Right forelimb (tissue), 1 donor: ENCODE measurements at regions not wholly inside any gene's neighbourhood (a gene's known extent, or its start where the extent isn't known, plus 50 kb on each side); places are given as distances from the start of the nearest gene placed in this dataset.

Source experiments
- DNase-seq: peaks from one replicate; pipeline ENCODE4 v3.0.0-alpha.2; 2018

- no peak for DNase-seq
Measured at GRCh38 chr2:207290833-207291624, 125.3 kb upstream of the KLF7 start.

DNA sequence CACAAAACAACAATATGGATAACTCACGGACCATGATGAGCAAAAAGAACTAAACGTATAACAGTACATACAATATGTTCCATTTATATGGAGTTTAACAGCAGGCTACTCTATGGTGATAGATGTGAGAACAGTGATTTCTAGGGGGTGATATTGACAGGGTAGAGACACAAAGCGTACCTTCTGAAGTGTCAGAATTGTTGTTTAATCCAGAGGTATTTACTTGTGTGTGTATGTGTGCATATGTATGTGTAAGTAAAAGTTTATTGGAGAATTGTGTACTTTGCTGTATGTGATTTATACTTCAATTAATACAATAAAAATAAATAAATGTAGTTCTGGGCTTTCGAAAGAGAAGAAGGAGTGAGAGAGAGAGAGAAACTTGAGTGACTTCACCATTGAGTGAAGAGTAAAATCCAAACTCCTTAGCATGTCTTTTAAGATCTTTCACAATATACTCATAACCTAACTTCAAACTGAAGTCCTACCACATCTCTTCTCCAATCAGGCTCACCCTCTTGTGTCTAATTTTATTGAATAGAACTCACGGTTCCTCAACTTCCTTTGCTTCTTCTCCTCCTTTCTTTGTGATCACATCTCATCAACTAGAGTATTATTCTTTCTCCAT is 126.0 kb upstream of the KLF7 start:
- no peak for DNase-seq

GRCh38 chr2:207296265-207296948 is 130.7 kb upstream of the KLF7 start:
- no peak for DNase-seq

- DNase-seq = no peak
Measured at GRCh38 chr2:207300817-207301216, 135.1 kb upstream of the KLF7 start.

GRCh38 chr2:207304761-207305160 is 139.0 kb upstream of the KLF7 start:
- no peak for DNase-seq

- no peak for DNase-seq
Measured at GRCh38 chr2:207308519-207309224, 142.9 kb upstream of the KLF7 start.

- no peak for DNase-seq
Measured at GRCh38 chr2:207311316-207312005, 145.7 kb upstream of the KLF7 start.

DNA sequence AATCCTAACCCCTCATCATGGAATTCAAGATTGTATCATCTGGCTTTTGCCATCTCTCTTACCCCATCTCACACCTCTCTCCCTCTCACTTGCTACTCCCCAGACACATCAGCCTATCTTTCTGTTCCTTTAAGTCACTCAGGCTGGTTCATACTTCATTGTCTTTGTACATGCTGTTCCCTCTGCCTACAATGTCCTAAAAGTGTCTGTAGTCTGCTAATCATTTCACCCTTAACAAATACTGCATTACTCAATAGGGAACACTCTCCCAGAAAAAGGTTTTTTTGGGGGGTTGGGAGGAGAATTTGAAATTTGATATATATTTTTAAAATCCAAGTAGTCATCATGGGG is 146.2 kb upstream of the KLF7 start:
- no peak for DNase-seq

DNA sequence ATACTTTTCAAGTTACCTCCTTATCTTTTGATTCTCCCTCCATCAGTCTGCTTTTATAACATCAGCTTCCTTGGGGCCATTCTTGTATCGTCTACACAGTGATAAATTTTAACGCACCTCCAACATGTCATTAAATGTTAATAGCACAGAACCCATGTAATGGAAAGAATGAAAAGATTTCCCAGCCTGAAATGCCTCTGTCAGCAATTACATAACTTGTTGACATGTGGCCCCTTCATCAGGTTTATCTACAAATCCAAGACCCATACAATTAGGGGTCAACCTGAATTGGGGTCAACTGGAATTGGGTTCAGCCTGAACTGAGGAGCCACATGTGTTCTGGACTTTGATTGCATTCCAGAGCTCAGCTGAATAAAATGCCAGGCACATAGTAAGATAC is 148.2 kb upstream of the KLF7 start:
- no peak for DNase-seq

- no peak for DNase-seq
Measured at GRCh38 chr2:207315131-207315530, 149.4 kb upstream of the KLF7 start.

- DNase-seq = no peak
Measured at GRCh38 chr2:207316484-207316883, 150.7 kb upstream of the KLF7 start.

DNA sequence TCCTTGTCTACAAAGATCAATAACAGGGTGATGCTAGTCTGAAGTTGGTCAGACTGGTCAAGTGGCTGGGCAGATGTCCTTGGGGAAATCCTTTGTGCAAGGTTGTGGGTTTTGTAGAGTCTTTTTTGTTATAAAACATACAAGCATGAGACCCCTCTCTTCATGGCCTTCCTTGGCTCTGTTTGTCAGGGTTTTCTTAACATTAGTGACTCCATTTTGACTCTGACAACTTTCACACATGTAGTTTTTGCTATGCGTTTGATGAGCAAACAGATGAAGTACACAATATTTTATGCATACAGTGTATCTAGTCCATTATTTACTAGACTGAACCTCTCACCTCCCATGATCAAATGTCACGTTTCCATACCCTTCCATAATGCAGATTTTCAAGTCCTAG is 151.2 kb upstream of the KLF7 start:
- no peak for DNase-seq

DNA sequence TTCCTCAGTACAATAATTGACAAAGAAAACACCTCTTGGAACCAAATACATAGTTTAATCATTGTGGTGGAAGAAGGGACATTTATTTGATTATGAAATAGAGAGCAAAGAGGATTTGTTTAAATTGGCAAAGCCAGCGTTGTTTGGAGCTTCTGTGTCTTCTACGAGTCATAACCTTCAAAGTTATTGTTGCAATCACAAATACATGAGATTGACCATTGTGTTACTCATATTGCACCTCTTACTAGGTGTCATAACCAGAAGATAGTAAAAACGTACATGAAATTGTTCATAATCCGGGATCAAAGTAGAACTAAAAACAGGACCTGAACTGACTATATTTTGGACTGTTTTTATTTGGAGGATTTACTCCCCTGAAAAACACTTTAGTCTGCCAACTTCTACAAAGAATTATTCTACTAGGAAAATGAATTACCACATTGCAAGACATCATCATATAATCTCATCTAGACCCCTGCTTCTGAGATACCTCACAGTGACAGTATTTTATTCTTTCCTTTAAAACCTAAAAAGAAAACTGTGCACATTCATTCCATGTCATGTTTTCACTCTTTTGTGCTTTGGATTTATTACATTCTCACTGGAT is 151.7 kb upstream of the KLF7 start:
- no peak for DNase-seq

- no peak for DNase-seq
Measured at GRCh38 chr2:207318181-207318628, 152.5 kb upstream of the KLF7 start.

DNA sequence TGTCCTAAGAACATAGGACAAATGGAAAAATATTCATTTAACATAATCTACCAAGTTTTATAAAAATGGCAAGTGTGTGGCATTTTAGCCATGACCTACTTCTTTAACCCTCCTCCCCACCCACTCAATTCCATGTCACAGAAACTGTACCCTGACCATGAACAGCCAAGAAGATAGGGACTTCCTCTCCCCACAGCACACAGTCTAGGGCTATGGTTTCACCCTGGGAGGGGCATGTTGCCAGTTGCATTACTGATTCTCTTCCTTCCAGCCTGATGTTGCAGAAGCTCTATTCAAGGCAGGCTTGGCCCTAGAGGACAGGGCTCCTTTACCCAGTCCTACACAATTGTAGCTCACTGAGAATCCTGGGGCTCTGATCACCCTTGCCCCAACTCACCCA is 153.6 kb upstream of the KLF7 start:
- DNase-seq = no peak

GRCh38 chr2:207320381-207321159 is 154.8 kb upstream of the KLF7 start:
- DNase-seq = no peak

DNA sequence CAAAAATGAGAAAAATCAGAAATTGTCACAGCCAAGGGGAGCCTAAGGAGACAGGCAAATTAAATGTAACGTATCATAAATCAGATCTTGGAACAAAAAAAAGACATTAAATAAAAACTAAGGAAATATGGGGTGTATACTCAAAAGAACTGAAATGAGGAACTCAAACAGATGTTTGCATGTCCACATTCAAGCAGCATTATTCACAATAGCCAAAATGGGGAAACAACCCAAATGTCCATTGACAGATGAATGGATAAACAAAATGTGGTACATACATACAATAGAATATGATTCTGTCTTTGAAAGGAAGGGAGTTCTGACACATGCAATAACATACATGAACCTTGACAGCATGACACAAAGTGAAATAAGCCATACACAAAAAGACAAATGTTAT is 155.8 kb upstream of the KLF7 start:
- no peak for DNase-seq

DNA sequence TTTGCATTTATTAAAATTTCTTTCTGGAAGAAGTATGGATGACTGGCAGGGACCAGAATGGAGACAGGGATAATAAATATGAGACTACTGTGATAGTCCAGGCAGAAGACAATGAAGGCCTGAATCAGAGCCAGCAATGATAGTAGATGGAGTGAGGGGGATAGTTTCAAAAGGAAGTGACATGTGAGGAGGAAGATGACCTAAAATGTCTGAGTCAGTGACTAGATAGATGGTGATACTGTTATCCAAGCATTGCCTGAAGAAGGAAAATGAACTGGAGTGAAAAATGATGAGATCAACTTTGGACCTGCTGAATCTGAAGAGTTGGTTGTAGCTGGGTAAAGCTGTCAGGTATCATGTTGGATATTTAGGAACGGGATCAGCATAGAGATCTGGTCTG is 158.3 kb upstream of the KLF7 start:
- no peak for DNase-seq

GRCh38 chr2:207327513-207327912 is 161.8 kb upstream of the KLF7 start:
- DNase-seq = no peak

DNA sequence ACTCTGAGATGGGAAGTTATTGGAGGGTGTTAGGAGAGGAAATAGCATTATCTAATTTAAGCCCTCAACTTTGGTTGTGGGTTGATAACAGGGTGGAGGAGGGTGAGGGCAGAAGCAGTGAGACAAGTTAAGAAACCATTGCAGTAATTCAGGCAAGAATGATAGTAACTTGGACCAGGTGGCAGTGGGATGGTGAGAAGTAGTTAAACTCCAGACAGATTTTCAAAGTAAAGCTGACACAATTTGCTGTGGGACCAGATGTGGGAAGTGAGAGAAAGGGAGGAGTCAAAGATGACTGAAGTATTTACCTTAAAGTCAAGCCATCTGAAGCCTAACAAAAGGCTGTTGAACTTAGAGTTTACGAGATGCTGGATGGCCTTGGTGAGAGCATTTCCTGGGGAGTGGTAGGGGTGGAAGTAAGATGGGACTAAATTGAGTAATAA is 163.2 kb upstream of the KLF7 start:
- DNase-seq = no peak

DNA sequence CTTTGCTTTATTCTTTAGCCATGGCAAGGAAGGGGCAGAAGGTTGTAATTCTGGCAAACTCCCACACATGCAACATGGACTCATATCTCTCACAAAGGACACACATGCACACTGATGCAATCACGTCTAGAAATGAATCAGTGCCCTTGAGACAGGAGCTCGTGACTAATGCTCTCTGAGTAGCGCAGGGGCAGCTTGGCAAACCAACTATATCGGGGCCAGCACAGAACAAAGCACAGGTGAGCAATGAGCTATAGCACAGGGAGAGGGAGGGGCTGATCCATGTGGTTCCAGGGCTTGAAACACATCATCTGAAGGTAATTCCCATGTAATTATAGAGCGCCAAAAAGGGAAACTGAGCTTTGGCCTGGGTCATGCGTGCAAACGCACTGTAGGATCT is 165.2 kb upstream of the KLF7 start:
- no peak for DNase-seq

DNA sequence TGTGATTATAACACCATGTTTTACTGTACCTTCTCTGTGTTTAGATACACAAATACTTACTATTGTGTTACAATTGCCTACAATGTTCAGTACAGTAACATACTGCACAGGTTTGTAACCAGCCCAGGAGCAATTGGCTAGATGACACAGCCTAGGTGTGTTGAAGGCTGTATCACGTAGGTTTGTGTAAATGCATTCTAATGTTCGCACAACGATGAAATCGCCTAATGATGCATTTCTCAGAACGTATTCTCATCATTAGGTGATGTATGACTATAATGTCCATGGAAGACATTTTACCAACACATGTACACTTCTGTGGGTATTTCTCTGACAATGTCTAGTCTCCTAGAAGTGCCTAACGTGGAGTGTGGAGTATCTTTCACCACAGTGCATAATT is 165.9 kb upstream of the KLF7 start:
- no peak for DNase-seq
